ENCODE measurements at regions not wholly inside any gene's neighbourhood (a gene's known extent, or its start where the extent isn't known, plus 50 kb on each side); places are given as distances from the start of the nearest gene placed in this dataset.

DNA sequence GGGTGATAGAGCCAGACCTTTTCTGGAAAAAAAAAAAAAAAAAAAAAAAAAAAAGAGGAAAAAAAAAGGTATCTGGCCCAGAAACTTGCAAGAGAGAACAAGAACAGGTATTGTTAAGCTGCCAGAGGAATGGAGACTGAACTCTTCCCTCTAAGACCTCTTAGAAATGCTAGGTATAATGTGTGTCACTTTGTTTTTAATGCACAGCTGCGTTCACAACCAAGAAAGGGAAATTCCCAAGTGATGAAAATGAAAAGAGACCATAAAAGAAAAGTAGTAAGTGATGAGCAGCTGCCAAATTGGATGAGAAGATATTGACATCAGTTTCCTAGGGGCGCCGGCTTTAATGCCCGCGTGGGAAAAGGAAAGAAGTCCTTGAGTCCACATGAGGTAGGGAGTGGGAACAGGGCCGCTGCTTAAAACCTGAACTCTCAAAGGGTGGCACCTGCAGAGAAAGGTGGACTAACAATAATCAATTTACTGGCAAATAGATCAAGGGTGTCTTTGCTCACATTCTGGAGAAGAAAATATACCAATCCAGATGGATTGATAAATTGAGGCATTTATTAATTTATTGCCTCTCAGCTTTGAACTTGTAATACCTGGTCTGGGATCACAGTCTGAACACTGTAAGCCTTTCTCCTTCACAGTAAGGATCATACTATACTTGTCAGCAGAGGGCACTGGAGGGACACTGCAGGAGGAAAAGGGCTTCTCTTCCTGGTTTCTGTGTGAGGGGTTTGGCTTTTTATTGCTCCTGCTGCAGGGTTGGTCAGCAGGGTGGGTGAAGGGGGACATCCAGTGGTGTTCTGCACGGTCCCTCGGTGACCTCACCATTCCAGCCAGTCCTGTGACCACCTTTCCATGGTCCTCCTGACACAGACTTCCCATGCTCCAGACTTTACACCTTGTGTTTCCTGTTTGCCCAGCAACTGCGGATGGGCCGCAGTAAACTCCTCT lies 131.6 kb downstream of the AQP9 start (continued):
- TF ChIP-seq ZNF687 (CRISPR knock-in tag; IDR thresholded peaks at IDR 0.05), result peak; percentile 27
- TF ChIP-seq HHEX (CRISPR knock-in tag; IDR thresholded peaks at IDR 0.05), result no peak
- no peak for TF ChIP-seq ZNF792 (CRISPR knock-in tag; IDR thresholded peaks at IDR 0.05)
- no peak for TF ChIP-seq TFDP2 (CRISPR knock-in tag; IDR thresholded peaks at IDR 0.05)
- peak; percentile 43; the same call in 1 of the 2 replicates for TF ChIP-seq GATAD2A (CRISPR knock-in tag; IDR thresholded peaks at IDR 0.05)
- no peak for TF ChIP-seq ZNF660 (CRISPR knock-in tag; IDR thresholded peaks at IDR 0.05; ENCODE audit: borderline replicate concordance, low read depth)
- TF ChIP-seq MTA3 (CRISPR knock-in tag; IDR thresholded peaks at IDR 0.05), result no peak
- TF ChIP-seq ZNF7 (CRISPR knock-in tag; IDR thresholded peaks at IDR 0.05), result no peak
- no peak for TF ChIP-seq HOXA9 (CRISPR knock-in tag; IDR thresholded peaks at IDR 0.05; ENCODE audit: borderline replicate concordance)
- TF ChIP-seq RARA (CRISPR knock-in tag; IDR thresholded peaks at IDR 0.05), result no peak
- no peak for TF ChIP-seq NBN (conservative IDR thresholded peaks at IDR 0.05)
- no peak for TF ChIP-seq CHD4 (IDR thresholded peaks at IDR 0.05; ENCODE audit: borderline replicate concordance, low read length)
- TF ChIP-seq ZBTB7B (CRISPR knock-in tag; IDR thresholded peaks at IDR 0.05), result 0 out of 2 replicates have a peak, but pooled peaks have one; percentile 17
- TF ChIP-seq ZNF75D (CRISPR knock-in tag; IDR thresholded peaks at IDR 0.05; ENCODE audit: borderline replicate concordance), result no peak
- TF ChIP-seq FOXP1 (IDR thresholded peaks at IDR 0.05), result no peak
- TF ChIP-seq FOXP1 (CRISPR knock-in tag; IDR thresholded peaks at IDR 0.05), result no peak
- TF ChIP-seq KDM4B (CRISPR knock-in tag; IDR thresholded peaks at IDR 0.05), result 0 out of 2 replicates have a peak, but pooled peaks have one; percentile 22
- TF ChIP-seq ZNF616 (CRISPR knock-in tag; IDR thresholded peaks at IDR 0.05; ENCODE audit: low read depth), result no peak
- TF ChIP-seq SP140L (CRISPR knock-in tag; IDR thresholded peaks at IDR 0.05; ENCODE audit: borderline replicate concordance), result no peak
- TF ChIP-seq FOSL2 (CRISPR knock-in tag; IDR thresholded peaks at IDR 0.05), result peak; percentile 30; the same call in 1 of the 2 replicates
- no peak for TF ChIP-seq LRRFIP1 (CRISPR knock-in tag; conservative IDR thresholded peaks at IDR 0.05)
- TF ChIP-seq AGO2 (optimal IDR thresholded peaks at IDR 0.05; ENCODE audit: low read depth, low read length), result no peak
- TF ChIP-seq ISL2 (CRISPR knock-in tag; IDR thresholded peaks at IDR 0.05), result no peak
- no peak for TF ChIP-seq YEATS4 (CRISPR knock-in tag; IDR thresholded peaks at IDR 0.05; ENCODE audit: borderline replicate concordance)
- no peak for TF ChIP-seq ZNF766 (CRISPR knock-in tag; IDR thresholded peaks at IDR 0.05; ENCODE audit: borderline replicate concordance)
